Middle frontal gyrus (tissue), 1 donor: ENCODE measurements at regions not wholly inside any gene's neighbourhood (a gene's known extent, or its start where the extent isn't known, plus 50 kb on each side); places are given as distances from the start of the nearest gene placed in this dataset.
"Not testable (repeated sequence)": the region's sequence is repeated elsewhere in the genome, so short reads cannot be mapped to it uniquely, and the experiment has no call there.

ENCODE experiments used
- DNase-seq: peaks from one replicate; pipeline ENCODE4 v3.0.0-alpha.2; 2015; ENCODE audit warnings: low spot score; ENCODE audit errors: extremely low spot score

- no peak for DNase-seq
Measured at GRCh38 chr4:126761947-126762662, 870.7 kb upstream of the INTU start.

GRCh38 chr4:126762663-126763247 is 870.0 kb upstream of the INTU start:
- no peak for DNase-seq

- DNase-seq, result no peak
Measured at GRCh38 chr4:126766241-126766640, 866.5 kb upstream of the INTU start.

GRCh38 chr4:126768338-126768737 is 864.4 kb upstream of the INTU start:
- DNase-seq, result no peak

GRCh38 chr4:126770811-126771553 is 861.8 kb upstream of the INTU start:
- not testable (repeated sequence) for DNase-seq

GRCh38 chr4:126771618-126772017 is 861.1 kb upstream of the INTU start:
- DNase-seq, result not testable (repeated sequence)

- no peak for DNase-seq
Measured at GRCh38 chr4:126772662-126773061, 860.1 kb upstream of the INTU start.

GRCh38 chr4:126775485-126776106 is 857.2 kb upstream of the INTU start:
- no peak for DNase-seq

GRCh38 chr4:126776361-126776760 is 856.4 kb upstream of the INTU start:
- no peak for DNase-seq

- no peak for DNase-seq
Measured at GRCh38 chr4:126777649-126778048, 855.1 kb upstream of the INTU start.

GRCh38 chr4:126778348-126778747 is 854.4 kb upstream of the INTU start:
- no peak for DNase-seq

- DNase-seq, result no peak
Measured at GRCh38 chr4:126779001-126779400, 853.8 kb upstream of the INTU start.

- DNase-seq, result no peak
Measured at GRCh38 chr4:126779436-126780166, 853.2 kb upstream of the INTU start.

- DNase-seq, result no peak
Measured at GRCh38 chr4:126783191-126783590, 849.6 kb upstream of the INTU start.

GRCh38 chr4:126784966-126785580 is 847.7 kb upstream of the INTU start:
- no peak for DNase-seq

- DNase-seq, result no peak
Measured at GRCh38 chr4:126790633-126791032, 842.1 kb upstream of the INTU start.

- DNase-seq, result no peak
Measured at GRCh38 chr4:126794363-126794762, 838.4 kb upstream of the INTU start.

GRCh38 chr4:126798214-126798613 is 834.5 kb upstream of the INTU start:
- DNase-seq, result no peak

- DNase-seq, result no peak
Measured at GRCh38 chr4:126799416-126799815, 833.3 kb upstream of the INTU start.

GRCh38 chr4:126799971-126800574 is 832.7 kb upstream of the INTU start:
- DNase-seq, result no peak
